ENCODE measurements at regions not wholly inside any gene's neighbourhood (a gene's known extent, or its start where the extent isn't known, plus 50 kb on each side); places are given as distances from the start of the nearest gene placed in this dataset.

DNA sequence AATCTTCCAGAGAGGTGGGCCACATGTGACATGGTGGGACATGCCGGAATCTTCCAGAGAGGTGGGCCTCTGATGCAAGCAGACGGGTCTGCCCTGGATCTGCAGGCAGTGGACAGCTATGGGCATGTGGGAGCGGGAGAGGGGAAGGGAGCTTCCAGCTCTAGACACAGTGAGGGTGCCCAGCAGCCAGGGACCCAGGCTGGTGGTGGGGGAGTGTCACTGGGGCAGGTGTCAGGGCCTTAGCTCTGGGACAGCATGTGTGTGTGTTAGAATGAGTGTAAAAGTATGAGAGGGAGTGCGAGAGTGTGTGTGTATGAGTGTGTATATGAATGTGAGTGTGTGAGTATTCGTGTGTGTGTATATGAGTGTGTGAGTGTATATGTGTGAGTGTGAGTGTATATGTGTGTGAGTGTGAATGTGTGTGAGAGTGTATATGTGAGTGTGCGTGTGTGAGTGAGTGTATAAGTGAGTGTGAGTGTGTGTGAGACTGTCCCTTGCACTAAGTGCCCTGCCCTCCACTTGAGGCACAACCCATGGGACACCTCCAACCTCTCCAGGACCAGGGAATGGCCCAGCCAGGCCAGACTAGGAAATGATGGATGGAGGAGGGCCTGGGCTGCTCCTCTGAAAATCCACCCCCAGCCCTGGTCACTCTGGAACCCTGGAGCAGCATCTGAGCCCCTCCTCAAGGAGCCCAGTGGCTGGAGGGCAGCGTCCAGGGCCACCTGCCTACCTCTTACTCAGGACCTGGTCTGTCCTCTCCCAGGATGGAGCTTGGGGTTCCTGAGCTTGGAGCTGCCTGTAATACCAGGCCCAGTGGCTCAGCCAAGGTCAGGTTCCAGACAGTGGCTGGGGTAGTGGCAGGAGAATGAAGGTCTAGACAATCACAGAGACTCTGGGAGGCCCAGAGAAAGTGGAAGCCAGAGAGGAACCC lies 122.2 kb downstream of the C9orf50 start:
- TF ChIP-seq, protein P1, sequence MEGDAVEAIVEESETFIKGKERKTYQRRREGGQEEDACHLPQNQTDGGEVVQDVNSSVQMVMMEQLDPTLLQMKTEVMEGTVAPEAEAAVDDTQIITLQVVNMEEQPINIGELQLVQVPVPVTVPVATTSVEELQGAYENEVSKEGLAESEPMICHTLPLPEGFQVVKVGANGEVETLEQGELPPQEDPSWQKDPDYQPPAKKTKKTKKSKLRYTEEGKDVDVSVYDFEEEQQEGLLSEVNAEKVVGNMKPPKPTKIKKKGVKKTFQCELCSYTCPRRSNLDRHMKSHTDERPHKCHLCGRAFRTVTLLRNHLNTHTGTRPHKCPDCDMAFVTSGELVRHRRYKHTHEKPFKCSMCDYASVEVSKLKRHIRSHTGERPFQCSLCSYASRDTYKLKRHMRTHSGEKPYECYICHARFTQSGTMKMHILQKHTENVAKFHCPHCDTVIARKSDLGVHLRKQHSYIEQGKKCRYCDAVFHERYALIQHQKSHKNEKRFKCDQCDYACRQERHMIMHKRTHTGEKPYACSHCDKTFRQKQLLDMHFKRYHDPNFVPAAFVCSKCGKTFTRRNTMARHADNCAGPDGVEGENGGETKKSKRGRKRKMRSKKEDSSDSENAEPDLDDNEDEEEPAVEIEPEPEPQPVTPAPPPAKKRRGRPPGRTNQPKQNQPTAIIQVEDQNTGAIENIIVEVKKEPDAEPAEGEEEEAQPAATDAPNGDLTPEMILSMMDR (IDR thresholded peaks at IDR 0.05) = no peak
- TF ChIP-seq POLR2A (IDR thresholded peaks at IDR 0.05) = no peak
